GM21515 (cell line): ENCODE measurements at regions not wholly inside any gene's neighbourhood (a gene's known extent, or its start where the extent isn't known, plus 50 kb on each side); places are given as distances from the start of the nearest gene placed in this dataset.

Experiments
- ATAC-seq: cut with Tn5 transposase; IDR thresholded peaks from one replicate; pipeline ENCODE4 v1.9.1; 2021; ENCODE audit not compliant: unreplicated experiment

- no peak for ATAC-seq
Measured at GRCh38 chr13:110097013-110097412, 209.9 kb downstream of the COL4A1 start.

- no peak for ATAC-seq
Measured at GRCh38 chr13:110092831-110093247, 214.1 kb downstream of the COL4A1 start.

- ATAC-seq: no peak
Measured at GRCh38 chr13:110089815-110090214, 217.1 kb downstream of the COL4A1 start.

GRCh38 chr13:110089100-110089499 is 217.9 kb downstream of the COL4A1 start:
- no peak for ATAC-seq

GRCh38 chr13:110073982-110074381 is 233.0 kb downstream of the COL4A1 start:
- ATAC-seq: no peak

GRCh38 chr13:110070511-110071120 is 236.3 kb downstream of the COL4A1 start:
- no peak for ATAC-seq

- no peak for ATAC-seq
Measured at GRCh38 chr13:110070046-110070445, 236.9 kb downstream of the COL4A1 start.

- no peak for ATAC-seq
Measured at GRCh38 chr13:110068176-110068473, 238.8 kb downstream of the COL4A1 start.

GRCh38 chr13:110067355-110068175 is 239.4 kb downstream of the COL4A1 start:
- ATAC-seq: no peak

- no peak for ATAC-seq
Measured at GRCh38 chr13:110065780-110066179, 241.2 kb downstream of the COL4A1 start.

GRCh38 chr13:110063490-110064421 is 243.2 kb downstream of the COL4A1 start:
- ATAC-seq: no peak

GRCh38 chr13:110062777-110063442 is 244.0 kb downstream of the COL4A1 start:
- ATAC-seq: no peak

GRCh38 chr13:110062077-110062776 is 244.7 kb downstream of the COL4A1 start:
- ATAC-seq: no peak

GRCh38 chr13:110061270-110061669 is 245.7 kb downstream of the COL4A1 start:
- ATAC-seq: no peak

GRCh38 chr13:110057052-110057451 is 249.9 kb downstream of the COL4A1 start:
- no peak for ATAC-seq

GRCh38 chr13:110056640-110057039 is 250.3 kb downstream of the COL4A1 start:
- no peak for ATAC-seq

- no peak for ATAC-seq
Measured at GRCh38 chr13:110055089-110055488, 251.9 kb downstream of the COL4A1 start.

GRCh38 chr13:110054041-110054440 is 252.9 kb downstream of the COL4A1 start:
- no peak for ATAC-seq

GRCh38 chr13:110047496-110047895 is 259.5 kb downstream of the COL4A1 start:
- no peak for ATAC-seq

- ATAC-seq: no peak
Measured at GRCh38 chr13:110046811-110047210, 260.1 kb downstream of the COL4A1 start.
